ENCODE measurements at regions not wholly inside any gene's neighbourhood (a gene's known extent, or its start where the extent isn't known, plus 50 kb on each side); places are given as distances from the start of the nearest gene placed in this dataset.

GRCh38 chr15:39444735-39445470 lies 136.0 kb upstream of the THBS1 start:
- no peak for DNase-seq

DNA sequence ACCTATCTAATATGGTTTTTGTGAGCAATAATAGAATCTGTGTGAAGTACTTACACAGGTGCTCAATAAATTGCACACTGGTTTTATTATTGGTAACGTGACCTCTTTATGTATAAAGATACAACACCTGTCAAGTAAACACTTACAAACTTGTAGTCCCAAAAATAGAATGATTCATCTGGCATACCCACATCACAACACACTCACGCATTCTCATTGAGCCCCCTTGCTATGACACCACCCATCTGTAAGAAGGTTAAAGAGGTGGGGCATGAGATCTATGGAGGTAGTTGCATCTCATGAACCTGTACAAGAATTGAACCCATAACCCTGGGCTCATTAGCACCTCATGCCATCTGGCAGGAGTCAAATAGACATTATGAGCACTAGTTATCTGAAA lies 134.9 kb upstream of the THBS1 start:
- DNase-seq: no peak

- no peak for DNase-seq
These were observed 133.5 kb upstream of the THBS1 start for GRCh38 chr15:39447346-39447745.

GRCh38 chr15:39447881-39448280 lies 133.0 kb upstream of the THBS1 start:
- DNase-seq: no peak

GRCh38 chr15:39448409-39448808 lies 132.5 kb upstream of the THBS1 start:
- no peak for DNase-seq

DNA sequence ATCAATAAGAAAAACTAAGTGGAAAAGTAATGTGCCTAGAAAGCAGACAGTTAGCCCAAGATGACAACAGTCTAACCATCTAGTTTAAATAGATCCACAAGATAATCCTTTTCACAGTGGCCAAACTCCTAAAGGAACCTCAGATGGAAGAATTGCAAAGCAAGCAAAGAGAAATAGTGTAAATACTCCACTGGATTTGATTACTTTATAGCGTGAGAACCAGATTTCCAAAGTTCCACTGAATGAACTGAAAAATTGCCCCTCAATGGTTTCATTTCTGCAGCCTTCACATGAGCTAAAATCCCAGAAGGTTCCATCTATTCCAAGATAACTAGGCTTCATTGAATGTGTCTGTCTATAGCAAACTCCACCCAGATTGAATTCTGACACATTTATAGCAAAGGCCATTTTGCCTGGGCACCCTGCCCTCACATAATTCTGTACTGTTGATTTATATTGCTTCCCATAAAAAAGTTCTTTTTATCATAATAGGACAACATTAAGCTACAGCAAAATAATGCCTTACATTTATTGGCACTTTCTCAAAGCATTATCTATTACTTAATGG lies 129.7 kb upstream of the THBS1 start:
- no peak for DNase-seq

DNA sequence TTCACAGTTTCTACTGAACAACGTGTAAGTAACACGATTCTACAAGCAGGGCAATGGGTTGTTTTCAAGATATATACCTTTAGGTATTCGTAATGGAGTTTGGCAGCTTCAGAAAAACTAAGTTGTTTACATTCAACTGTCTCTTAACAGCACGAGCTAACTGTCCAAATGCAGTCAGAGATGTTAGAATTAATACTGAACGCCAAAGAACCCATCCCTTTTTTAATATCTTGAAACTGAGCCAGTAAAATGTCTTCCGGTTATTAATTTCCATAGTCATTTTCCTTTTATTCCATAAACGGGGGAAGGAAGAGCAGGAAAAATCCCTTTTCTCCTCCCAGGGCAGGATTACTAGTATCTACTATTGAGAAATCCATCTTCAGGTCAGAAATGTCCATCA lies 129.0 kb upstream of the THBS1 start:
- DNase-seq: no peak

DNA sequence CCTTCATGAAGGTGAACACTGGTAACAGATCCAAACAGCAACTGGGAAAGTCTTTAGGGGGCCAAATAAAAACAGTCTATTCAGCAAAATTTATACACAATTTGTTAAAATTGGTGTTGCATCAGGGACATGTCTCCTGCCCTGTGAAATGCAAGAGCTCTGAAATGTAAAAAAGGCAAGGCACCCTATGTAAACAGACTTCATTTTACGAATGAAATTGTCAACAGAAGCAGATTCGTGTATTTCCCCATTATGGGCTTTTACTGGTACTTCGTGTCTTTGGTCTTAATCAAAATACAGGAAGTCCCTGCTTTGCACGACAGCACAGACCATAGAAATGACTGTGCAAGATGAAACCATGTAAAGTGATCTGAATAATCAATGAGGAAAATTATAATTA lies 127.3 kb upstream of the THBS1 start:
- DNase-seq: peak; percentile 47

DNA sequence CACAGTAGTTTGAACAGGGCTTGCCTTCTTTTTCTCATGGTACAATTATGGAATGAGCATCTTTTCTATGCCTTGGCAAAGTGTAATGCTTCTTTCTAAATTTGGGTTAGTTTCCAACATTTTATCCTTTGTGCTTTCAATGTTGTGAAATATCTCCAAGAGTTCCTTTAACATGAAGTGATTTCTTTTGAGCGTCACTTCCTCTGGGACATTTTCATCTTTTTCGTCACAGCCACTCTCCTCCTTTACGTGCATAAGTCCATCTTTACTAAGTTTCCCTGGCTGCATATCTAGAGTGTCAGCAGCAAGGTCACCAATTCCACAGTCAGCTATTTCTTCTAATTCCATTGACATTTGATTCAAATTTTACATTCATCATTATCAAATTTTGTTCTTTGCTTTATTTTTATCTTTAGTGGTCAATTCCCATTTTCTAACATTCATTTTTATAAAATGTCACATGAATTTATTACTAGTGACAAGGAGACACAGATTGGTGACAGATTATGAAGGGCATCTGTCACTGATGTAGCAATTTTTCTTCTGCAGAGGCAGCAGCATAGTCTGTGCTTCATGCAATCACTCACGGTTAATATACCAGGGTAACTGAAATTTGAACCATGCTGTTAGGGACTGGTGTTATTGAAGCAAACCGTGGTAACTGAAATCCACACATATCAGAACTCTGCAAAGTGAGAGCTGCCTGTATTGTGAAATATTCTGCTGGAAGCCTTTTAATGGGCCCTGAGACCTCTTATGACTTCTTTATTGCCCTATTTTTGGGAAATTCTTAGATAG lies 126.5 kb upstream of the THBS1 start:
- no peak for DNase-seq

DNA sequence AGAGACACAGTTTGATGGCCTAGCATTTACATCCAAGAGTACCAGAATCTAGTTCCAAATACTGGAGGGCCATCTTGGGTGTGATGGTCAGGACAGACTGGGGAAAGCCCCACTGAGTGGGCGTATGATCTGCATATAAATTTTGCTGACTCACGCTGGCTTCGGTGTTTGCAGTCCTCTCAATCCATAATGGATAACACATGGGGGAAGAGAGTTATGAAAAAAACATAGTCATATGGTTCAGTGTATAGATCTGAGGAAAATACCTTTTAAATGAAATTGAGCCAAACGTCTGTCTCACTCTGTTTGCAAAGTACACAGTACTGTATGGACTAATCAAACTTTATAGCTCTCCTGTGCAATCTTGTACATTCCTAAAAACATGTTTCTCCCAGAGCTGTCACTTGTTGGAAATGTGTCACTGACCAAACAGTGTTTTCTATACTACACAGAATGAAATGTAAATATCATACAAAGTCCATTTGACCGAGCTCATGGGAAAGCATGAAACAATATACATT lies 125.3 kb upstream of the THBS1 start:
- DNase-seq: no peak

GRCh38 chr15:39456159-39456558 lies 124.7 kb upstream of the THBS1 start:
- no peak for DNase-seq

- DNase-seq: no peak
These were observed 124.1 kb upstream of the THBS1 start for GRCh38 chr15:39456582-39457330.

DNA sequence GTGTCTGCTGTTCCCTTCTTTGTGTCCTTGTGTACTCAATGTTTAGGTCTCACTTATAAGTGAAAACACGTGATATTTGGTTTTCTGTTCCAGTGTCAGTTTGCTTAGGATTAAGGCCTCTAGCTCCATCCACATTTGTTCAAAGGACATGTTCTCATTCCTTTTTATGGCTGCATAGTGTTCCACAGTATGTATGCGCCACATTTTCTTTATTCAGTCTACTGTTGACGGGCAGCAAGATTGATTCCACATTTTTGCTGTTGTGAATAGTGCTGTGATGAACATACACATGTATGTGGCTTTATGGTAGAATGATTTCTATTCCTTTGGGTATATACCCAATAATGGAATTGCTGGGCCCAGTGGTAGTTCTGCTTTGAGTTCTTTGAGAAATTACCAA lies 122.7 kb upstream of the THBS1 start:
- no peak for DNase-seq

DNA sequence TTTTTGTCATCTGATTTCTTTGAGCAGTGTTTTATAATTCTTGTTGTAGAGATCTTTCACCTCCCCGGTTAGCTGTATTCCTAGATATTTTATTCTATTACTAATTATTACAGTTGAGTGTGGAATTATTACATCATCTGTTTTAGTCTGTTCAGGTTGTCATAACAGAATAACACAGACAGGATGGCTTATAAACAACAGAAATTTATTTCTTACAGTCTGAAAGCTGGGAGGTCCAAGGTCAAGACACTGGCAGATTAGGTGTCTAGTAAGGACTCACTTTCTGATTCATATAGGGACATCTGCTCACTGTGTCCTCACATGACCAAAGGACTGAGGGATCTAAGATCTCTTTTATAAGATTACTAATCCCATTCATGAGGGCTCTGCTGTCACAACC lies 121.3 kb upstream of the THBS1 start:
- no peak for DNase-seq

DNA sequence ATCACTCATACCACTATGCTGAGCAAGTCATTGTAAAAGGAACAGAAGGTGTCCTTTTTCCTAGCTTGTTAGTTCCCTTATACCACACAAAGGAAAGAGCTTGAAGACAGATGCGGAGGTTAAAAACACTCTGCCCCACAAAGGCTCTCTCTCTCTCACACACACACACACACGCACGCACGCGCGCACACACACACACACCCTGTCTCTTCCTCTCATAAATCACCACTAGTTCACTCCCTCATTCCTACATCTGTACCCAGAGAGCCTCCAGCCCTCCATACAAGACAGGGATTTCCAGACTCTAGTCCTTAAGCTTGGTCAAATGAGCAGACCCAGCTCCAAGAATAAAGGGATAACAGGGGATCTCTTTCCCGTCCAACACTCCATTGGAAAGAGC lies 120.1 kb upstream of the THBS1 start:
- DNase-seq: no peak

- no peak for DNase-seq
These were observed 119.2 kb upstream of the THBS1 start for GRCh38 chr15:39461536-39462130.

DNA sequence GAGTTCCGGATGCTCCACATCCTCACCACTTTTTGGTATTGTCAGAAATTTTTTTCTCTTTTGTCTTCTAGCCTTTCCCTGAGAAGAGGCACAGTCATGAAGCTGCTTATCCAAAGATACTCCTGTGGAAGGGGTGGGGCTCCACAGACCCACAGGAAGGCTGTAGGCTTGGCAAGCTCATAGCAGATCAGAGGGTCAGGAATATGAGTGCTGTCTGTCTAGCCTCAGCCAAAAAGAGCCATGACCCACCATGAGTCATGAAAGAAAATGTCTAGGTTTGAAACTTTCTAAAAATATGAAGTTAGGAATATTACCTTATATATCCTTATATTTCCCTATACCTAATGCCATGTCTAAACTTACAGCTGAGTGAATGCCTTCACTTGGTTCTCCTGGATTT lies 118.2 kb upstream of the THBS1 start:
- DNase-seq: no peak

DNA sequence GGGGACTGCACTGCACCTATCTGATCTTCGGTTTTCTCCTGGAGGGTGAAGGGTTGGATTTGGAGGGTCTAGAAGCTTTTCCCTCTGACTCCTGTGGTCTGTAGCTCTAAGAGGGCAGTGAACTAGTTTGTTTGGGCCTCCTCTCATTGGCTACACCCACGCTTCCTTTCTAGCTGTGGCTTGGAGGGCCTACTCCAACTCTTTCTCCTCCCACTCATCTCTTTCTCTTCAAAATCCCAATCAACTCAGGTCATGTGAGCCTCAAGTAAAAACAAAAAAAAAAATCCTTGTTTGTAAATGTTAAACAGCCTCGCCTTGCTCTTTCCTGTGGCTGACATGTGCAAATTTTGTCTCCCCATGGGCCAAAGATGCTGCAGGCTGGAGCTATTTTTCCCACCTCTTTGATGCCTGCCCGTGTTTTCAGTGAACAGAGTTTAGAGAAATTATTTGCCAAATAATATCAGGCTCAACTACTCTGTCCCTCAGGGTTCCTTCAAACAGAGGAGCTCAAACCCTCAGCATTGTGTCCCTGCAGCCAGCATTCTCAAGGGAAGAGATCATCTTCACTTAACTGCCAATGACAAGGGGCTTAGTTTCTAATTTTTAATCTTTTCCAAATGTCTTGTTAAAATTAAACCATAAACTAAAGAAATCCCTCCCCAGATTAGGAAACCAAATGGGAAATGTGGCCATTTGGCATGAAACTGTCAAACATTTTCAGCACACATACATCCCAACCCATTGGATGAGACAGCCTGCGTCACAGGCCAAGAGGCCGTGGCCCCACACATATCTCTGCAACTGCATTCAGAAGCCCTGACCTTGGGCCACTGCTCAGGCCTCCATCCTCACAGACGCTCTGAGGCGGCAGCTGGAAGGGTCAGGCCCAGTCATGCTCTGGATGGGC lies 114.8 kb upstream of the THBS1 start:
- DNase-seq: no peak

DNA sequence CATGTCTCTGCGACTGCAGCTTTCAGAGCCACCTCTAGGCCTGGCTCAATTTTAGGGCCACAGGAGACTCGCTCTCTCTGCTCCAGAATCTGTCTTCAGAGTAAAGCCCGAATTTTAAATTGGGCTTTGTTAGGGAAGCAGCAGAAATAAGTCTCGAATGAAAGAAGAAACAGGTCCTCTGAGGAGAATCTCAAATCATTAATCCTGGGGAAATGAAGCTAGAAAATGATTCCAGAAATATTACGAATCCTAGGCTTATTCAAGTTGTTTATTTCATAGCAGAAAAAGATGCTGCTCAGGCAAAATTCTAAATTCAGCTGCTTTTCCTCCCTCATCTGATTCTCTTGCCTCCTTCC lies 114.2 kb upstream of the THBS1 start:
- no peak for DNase-seq

GRCh38 chr15:39468331-39468730 lies 112.5 kb upstream of the THBS1 start:
- DNase-seq: no peak

GRCh38 chr15:39468828-39469227 lies 112.1 kb upstream of the THBS1 start:
- no peak for DNase-seq
